Forelimb muscle (tissue), 1 donor: ENCODE measurements at regions not wholly inside any gene's neighbourhood (a gene's known extent, or its start where the extent isn't known, plus 50 kb on each side); places are given as distances from the start of the nearest gene placed in this dataset.
A peak's percentile ranks its signal among the peaks of the same experiment; 100 is the strongest.
"Not testable (repeated sequence)": the region's sequence is repeated elsewhere in the genome, so short reads cannot be mapped to it uniquely, and the experiment has no call there.

Experiments used
- DNase-seq: peaks from one replicate; pipeline ENCODE4 v3.0.0-alpha.2; 2013; ENCODE audit warnings: low read depth

- DNase-seq: no peak
Measured at GRCh38 chr1:172754609-172755008, 95.7 kb downstream of the FASLG start.

- DNase-seq: no peak
Measured at GRCh38 chr1:172755099-172755498, 96.2 kb downstream of the FASLG start.

- no peak for DNase-seq
Measured at GRCh38 chr1:172756024-172756423, 97.1 kb downstream of the FASLG start.

GRCh38 chr1:172758259-172758658, 99.4 kb downstream of the FASLG start:
- no peak for DNase-seq

- DNase-seq: no peak
Measured at GRCh38 chr1:172760121-172760520, 101.2 kb downstream of the FASLG start.

GRCh38 chr1:172761581-172762486, 102.9 kb downstream of the FASLG start:
- no peak for DNase-seq

GRCh38 chr1:172763057-172763456, 104.2 kb downstream of the FASLG start:
- no peak for DNase-seq

- no peak for DNase-seq
Measured at GRCh38 chr1:172764378-172764777, 105.5 kb downstream of the FASLG start.

- peak; percentile 14 for DNase-seq
Measured at GRCh38 chr1:172766462-172766861, 107.6 kb downstream of the FASLG start.

GRCh38 chr1:172770071-172770470, 111.2 kb downstream of the FASLG start:
- no peak for DNase-seq

- no peak for DNase-seq
Measured at GRCh38 chr1:172774561-172774960, 115.7 kb downstream of the FASLG start.

- DNase-seq: no peak
Measured at GRCh38 chr1:172775606-172776005, 116.7 kb downstream of the FASLG start.

GRCh38 chr1:172776071-172776470, 117.2 kb downstream of the FASLG start:
- no peak for DNase-seq

- DNase-seq: no peak
Measured at GRCh38 chr1:172777767-172778166, 118.9 kb downstream of the FASLG start.

GRCh38 chr1:172778456-172779455, 119.9 kb downstream of the FASLG start:
- no peak for DNase-seq

- no peak for DNase-seq
Measured at GRCh38 chr1:172779491-172779890, 120.6 kb downstream of the FASLG start.

- no peak for DNase-seq
Measured at GRCh38 chr1:172781513-172782140, 122.7 kb downstream of the FASLG start.

- no peak for DNase-seq
Measured at GRCh38 chr1:172789840-172790239, 130.9 kb downstream of the FASLG start.

- no peak for DNase-seq
Measured at GRCh38 chr1:172790245-172790644, 131.3 kb downstream of the FASLG start.

GRCh38 chr1:172793823-172794222, 134.9 kb downstream of the FASLG start:
- no peak for DNase-seq

- DNase-seq: no peak
Measured at GRCh38 chr1:172795741-172796140, 136.8 kb downstream of the FASLG start.

- DNase-seq: not testable (repeated sequence)
Measured at GRCh38 chr1:172799804-172800203, 140.9 kb downstream of the FASLG start.
